HK-2 (cell line): ENCODE measurements at regions not wholly inside any gene's neighbourhood (a gene's known extent, or its start where the extent isn't known, plus 50 kb on each side); places are given as distances from the start of the nearest gene placed in this dataset.
A peak's percentile ranks its signal among the peaks of the same experiment; 100 is the strongest.

Experiments used
- DNase-seq: peaks from one replicate; pipeline ENCODE4 v3.0.0-alpha.2; 2018; ENCODE audit not compliant: unreplicated experiment

DNA sequence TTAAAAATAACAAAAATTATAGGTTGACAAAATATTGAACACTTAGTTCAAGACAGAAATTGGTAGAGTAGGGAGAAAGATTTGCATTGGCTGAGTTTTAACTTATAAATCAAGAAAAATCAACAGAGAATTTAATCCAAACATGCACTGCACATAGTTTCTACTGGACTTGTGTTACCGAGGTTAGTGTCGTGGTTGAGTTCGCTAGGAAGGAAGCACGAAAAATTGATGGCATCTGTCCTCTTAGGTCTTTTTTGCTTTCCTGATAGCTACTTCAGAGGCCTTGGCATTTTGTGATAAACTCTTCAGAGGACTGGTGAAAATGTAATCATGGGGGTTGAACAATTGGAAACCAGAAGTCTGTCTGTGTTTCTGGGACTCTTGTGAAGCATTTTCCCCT lies 392.9 kb downstream of the NUAK1 start:
- DNase-seq: no peak

DNA sequence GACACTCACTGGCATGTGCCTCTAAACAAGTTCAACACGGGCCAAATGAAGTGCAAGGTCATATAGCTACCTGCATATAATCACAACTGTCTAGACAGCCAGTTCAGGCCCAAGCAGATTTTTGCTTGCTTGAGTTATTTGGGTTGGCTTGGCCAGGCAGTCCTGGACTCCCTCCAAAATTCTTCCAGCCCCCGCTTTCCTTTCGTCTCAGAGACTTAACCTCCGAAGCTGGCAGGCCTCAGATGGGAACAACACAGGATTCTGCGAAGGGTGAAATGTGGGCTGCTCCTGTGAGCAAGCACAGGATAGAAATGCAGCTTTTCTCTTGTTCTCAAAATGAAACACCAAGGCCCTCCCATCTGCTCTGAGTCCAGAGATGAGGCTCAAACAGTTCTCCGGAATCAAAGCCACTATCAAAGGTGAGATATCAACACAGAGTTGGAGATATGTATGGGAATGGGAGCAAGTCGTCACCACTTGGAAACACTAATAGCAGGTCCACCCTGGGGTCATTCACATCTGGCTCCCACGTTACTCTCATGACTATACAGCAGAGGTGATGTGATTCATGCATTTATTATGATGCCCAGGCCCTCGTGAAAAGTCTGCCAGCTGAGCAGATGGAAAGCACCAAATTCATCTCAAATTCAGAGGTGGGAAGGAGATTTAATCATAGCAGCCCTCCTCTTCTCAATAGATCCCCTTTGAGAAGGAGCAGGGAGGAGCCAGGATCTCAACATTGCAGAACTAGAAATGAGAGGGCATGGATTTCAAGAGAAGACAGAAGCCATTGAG lies 389.8 kb downstream of the NUAK1 start:
- no peak for DNase-seq

DNA sequence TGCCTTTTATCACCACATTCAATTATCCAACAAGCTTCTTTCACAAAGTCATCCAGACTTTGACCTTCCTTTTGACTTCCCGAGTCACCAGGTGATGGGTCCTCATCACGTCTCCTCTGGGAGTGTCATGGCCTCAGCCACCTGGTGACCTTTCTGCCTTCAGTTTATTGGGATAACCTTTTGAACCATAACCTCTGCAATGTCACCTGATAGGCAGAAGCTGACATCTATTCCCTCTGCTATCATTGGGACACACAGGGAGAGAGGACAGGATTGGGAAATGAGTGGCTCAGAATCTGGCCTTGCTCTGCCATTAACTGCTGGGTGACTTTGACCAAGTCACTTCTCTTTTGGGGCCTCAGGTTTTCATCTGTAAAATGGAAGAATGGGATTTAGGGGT lies 388.7 kb downstream of the NUAK1 start:
- DNase-seq: no peak

DNA sequence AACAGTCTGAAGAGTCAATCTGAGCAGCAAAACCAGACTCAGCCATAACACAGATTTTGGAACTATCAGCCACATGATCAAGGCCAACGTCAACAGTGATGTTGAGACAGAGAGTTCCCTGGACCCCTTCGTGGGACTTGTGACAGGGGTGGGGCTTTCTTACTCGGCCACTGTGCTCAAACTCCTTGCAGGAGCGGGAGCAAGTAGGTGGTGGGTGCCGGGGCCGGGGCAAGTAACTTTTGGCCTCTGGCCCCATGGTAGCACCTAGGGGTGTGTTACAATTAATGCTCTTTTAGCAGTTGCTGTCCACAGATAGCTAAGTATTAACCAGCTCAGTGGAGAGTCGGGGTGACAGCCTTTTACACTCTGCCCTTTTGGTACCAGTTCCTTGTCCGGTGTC lies 384.4 kb downstream of the NUAK1 start:
- DNase-seq: no peak

DNA sequence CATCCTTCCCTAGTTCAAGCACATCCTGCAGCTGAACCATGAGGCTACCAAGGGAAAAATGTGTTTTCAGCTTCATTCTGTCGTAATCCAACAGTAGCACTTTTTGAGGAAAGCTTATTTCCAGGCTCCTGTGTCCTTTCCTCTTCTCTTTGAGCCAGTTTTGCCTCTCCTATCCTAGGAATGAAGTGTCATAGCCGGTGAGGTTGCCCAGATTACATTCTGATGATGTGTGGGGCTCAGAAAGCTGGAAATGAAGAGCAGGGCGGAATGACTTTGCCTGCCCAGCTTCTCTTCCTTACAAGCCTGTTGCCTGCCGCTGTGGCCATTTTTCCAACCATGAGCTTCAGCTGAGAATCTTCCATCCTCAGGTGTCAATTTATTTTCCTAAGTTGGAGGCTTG lies 381.8 kb downstream of the NUAK1 start:
- no peak for DNase-seq

DNA sequence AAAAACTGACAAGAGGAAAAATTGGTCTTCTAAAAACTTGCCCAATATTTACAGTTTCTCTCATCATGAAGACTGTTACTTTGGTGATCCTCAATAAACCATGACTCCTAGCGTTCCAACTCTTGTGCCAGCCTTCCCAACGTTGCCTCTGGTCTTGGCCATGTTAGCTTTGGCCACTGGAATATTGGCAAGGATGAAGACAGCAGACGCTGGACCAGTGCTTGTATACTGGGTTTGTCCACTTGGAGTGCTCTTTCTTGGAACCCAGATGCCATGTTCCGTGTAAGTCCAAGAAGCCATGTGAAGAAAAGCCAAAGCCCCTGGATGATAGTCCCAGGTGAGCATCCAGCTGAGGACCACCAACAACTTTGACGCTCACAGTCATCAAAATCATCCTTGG lies 379.6 kb downstream of the NUAK1 start:
- no peak for DNase-seq

DNA sequence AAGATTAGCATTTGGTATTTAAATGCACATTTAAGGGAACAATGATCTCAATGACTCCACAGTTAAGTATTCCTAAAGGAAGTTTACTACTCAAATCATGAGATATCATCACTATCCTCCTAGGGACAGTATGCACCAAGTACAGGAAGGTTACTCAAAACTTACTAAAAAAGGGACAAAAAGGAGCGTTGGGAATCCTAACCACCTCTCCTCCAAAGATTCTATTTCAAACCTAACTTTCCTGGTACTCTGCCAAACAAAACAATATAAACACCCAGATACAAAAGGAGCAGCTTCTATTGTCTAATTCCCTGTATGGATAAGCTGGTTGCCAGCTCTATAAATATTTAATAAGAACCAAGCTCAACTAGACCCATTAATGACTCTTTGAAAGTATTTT lies 377.7 kb downstream of the NUAK1 start:
- no peak for DNase-seq

DNA sequence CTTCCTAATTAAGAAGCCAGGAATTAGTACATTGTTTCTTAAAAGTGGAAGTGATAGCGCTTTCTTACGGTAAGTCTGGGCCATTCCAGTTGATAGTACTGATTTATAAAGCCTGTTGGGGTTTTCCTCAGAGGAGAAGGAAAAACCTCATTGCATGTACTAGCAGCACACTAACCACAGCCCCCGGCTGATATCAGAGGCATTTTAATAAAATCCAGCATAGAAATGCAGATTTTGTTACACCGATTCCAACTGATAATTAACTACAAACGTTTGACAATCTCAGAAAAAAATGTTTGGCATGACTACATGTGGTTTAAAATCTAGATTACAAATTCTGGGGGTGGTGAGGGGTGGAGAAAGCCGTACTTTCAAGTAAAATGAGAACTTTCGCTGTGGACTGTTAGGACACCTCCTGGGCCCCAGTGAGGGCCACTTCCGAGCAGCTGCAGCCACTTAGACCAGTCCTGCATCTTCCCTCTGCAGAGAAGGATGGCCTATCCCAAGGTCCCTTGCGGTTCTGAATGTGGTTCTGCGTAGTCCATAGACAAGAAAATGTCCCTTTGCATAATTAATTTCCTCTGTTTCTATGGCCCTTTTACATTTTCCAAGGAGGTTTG lies 374.4 kb downstream of the NUAK1 start:
- DNase-seq: no peak

DNA sequence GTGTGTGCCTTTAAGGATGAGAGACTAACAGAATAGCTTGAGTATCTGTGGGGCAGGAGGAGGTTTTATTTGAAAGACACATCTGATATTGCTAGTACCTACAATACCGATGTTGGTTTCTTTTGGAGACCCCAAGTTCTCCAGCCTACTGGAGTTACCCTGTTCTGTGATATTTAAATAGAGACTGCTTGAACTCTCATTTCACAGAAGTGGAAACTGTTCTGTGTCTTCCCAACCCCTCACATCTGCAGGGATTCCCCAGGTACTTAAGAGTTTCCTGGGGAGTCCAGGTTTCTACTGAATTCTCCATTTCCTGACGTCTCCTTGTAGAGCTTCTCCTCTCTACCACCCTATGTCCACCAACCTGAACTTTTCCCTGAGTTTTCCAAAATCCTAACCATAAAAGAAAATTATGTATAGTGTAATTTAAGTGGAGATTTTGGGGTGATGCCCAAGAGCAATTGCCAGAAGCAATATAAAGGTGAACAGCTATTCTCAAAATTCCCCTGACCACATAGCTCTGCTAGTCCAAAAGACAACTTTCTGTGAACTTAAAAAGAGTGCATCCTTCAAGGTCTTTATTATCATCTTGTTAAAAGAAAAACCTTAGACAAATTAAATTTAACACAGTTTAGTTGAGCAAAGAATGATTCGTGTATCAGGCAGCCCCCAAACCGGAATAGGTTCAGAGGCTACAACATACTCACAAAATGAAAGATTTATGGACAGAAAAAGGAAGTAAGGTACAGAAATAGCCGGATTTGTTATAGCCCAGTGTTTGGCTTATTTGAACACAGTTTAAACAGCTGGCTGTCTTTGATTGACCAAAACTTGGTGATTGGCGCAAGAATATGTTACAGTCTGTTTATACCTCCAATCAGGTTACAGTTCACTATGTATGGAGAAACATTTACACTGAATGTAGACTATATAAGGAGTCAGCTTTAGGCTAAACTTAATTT lies 373.4 kb downstream of the NUAK1 start:
- no peak for DNase-seq

DNA sequence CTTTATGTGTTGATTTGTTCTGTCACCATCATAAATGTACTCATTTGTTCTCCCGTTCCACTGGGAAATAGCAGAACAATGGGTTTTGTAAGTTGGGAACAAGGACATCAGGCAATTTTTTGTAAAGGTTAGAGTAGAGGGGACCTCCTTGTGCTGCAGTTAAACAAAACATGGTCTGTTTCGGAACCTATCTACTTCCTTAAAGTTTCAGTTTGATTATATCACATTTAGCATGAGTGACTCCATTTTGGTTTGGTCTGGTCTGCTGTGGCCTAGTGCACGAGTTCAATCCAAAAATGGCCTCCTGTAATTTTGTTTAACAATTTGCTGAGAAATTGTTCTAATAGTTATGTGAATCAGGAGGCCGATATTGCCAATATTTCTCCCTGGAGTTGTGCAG lies 372.7 kb downstream of the NUAK1 start:
- DNase-seq: no peak

DNA sequence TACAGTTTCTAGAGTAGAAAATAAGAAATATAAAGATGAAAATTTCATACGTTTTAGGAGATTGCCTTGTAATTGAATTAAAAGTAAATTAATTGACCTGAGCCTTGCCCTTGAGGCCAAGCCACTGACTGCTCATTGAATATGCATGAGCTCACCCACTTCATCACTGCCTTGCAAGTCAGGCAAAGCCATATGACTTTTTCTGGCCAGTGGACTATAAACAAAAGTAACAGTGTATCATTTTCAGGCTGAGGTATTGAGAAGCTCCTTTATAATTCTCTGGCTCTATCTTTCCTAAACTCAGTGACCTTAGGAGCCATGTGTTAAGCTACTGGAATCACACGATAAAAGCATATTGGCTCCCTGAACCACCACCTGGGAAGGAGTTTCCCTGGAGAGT lies 369.3 kb downstream of the NUAK1 start:
- DNase-seq: no peak

DNA sequence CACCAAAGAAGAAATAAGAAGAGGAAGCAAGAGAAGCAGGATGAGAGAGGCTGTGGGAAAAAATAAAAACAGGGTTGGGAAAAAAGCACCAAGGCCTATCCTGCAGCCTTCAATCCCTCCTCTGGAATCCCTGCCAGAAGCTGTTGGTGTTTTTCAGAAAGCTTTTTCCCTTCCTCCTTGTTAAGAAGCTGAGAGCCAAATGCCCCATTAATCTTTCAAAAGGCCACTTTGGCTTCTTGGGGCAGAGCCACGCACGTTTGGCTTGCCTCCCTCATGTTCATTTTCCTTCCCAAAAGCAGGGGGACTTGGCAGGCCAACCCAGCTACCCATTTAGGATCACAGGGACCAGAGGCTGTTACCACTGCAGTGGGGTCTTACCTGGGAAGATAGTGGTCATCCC lies 365.3 kb downstream of the NUAK1 start:
- no peak for DNase-seq

DNA sequence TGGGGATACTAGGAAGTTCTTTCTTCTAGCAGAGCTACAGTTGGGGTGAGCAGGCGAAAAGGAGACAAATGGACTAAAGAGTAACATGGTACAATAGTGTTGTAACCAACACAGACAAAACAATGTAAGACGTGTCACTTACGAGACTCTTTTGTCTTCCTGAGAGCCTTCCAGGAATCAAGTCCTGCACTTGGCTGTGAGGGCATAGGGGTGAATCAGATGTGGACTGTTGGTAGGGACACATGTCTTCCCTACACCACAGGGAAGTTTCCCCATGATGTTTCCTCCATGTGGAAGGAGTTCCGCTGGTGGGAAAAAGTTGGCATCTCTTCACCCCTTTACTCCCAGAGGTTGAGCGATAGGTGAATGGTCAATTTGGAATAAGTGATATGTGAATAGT lies 364.7 kb downstream of the NUAK1 start:
- no peak for DNase-seq

DNA sequence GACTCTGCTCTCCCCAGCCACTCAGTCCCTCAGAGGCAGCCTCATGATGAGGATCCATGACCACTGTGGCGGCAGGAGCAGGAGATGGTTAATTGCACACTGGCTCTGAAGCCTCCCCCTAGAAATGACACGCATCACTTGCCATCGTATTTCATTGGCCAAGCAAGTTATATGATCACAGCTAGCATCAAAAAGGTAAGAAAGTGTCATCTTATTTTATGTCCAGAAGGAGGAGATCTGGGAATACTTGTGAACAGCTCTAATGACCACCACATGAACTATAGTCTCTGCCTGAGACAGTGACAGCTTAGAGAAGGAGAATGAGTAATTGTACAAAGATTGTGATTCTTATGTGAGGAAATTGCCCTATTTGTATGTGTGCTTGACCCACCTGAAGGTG lies 363.4 kb downstream of the NUAK1 start:
- peak; percentile 3 for DNase-seq

DNA sequence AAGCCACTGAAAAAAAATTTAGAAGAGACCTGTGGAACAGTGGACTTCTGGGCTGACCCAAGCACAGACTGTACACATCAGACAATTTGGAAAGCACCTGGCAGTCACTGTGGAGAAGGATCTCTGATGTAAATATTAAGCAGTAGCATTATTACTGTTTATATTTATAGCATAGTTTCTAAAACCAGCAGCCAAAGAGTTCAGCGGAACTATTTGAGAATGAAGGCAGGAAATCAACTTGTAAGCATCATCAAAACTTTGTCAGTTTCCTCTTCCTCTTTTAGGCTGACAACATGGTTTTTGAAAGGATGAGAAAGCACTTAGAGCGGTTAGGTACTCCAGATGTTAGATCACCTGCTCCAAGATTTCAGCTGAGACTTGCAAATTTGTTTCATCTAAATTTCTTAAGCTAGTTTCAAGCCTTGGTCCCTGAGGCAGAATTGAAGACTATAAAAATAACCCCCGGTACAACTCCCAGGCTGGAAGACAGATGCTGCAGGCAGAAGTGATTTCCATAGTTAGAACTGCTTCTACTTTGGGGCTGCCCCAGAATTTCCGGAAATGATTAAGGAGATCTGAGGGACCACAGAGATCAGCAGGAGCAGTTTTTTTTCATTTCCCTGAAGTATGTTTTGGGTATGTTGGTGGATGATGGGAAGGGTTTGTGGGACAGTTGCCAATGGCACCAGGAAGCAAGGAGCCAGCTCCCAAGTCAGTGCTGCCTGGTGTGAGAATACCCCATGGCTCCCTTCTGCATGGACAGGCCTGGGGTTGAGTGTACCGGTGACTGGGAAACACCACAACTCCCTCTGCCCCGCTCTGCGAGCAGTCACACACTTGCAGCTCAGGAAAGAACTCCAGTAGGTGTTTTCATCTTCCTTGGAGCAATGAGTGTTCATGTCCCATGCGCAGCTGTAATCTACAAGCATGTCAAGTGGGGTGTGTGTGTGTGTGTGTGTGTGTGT lies 354.5 kb downstream of the NUAK1 start:
- DNase-seq: no peak

DNA sequence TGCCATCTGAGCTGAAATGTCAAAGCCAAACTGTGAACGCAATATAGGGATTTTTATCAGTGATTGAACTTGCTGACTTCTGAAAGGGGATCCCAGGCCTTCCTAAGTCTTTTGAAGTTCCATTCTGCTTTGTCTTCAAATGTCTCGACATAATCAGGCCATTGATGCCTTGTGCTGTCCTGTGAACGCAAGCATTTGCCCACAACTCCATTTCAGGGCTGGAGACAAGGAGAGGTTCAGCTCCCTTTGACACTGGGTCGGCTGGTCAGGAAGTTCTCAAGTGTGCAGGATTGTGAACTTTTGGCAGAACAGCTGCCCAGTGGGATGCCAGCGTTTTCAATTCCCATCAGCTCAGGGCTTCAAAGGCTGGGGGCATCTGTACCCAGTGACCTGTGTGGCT lies 345.3 kb downstream of the NUAK1 start:
- DNase-seq: no peak

DNA sequence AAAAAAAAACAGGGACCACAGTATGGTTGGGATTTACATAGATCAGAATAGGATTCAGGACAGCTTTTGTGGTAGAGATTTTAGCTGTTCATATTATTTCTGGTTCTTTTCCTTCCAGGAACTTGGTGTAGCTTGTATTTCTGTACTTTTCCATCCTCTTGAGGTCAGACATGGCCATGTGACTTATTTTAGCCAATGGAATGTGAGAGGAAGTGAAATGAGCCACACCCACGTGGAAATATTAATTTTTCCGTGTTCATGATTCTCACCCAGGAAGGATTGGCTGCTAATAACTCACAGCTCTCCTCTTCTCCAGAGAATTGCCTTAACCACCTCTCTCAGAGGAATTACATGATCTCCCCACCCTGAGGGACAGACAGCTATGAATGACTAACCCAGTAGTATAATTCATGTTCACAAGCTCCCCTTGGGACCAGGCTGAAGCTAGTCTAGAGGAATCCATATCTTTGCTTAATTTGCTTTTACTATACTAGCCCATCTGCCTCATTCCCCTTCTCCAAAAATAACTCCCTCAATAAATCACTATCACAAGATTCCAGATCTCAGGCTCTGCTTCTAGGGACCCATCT lies 340.4 kb downstream of the NUAK1 start:
- no peak for DNase-seq

DNA sequence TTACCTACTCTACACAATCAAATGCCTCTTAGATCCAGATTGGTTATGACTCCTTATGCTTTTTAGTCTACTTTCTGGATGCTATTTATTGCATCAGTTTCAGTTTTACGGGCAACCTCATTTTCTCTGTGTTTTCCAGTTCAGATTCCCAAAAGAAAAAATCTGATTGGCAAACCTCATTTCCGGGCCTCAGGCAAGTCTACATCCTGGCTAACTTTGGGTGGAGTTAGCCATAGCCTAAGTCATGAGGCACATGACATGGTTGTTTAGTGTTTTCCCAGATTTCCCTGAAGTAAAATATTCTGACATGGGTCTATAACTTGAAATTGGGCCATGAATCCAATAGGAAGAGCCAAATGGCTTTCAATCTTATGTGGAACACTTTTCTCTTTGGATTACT lies 339.7 kb downstream of the NUAK1 start:
- DNase-seq: no peak

DNA sequence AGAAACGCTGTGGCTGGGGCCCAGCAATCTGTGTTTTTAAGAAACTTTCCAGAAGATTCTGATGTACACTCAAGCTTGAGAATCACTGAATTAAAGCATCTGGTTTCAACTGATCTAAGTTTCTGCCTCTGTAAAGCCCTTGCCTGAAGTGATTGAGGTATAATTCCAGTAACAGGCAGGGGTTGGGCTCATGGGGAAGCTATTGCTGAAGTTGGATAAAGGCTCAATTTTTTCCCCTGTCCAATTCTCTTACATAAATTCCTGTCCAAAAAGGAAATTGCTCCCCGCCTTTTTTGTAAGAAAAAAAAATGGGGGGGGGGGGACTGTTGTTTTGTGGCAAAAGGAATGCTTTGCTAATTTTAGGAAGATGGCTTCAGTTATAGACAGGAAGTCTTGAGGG lies 337.4 kb downstream of the NUAK1 start:
- DNase-seq: no peak

DNA sequence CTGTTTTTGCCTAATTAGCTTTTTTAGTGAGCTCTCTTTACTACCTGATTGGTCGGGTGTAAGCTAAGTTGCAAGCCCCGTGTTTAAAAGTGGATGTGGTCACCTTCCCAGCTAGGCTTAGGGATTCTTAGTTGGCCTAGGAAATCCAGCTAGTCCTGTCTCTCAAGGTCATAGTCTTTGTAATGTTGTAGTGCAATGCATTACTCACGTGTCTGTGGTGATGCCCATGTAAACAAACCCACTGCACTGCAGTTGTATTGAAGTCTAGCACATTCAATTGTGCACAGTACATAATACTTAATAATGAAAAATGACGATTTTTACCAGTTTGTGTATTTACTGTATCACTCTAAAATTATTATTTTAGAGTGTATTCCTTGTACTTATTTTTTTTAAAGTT lies 335.5 kb downstream of the NUAK1 start:
- no peak for DNase-seq
